Karpas-422 (cell line): ENCODE measurements at regions not wholly inside any gene's neighbourhood (a gene's known extent, or its start where the extent isn't known, plus 50 kb on each side); places are given as distances from the start of the nearest gene placed in this dataset.

ENCODE experiments used
- DNase-seq: peaks from one replicate; pipeline ENCODE4 v3.0.0-alpha.2; 2015
- H2AFZ ChIP-seq: fragments of 200-600 bp; sonication (generic); 2 replicates; pipeline ENCODE4 v1.6.1; 2014; ENCODE audit warnings: antibody characterized with exemption, low read length, mixed read lengths
- H3K27ac ChIP-seq: fragments of 200-600 bp; sonication (generic); 2 replicates; pipeline ENCODE4 v1.5.1; 2014; ENCODE audit warnings: mild to moderate bottlenecking, low read length, moderate library complexity
- H3K27me3 ChIP-seq: fragments of 200-600 bp; sonication (generic); 2 replicates; pipeline ENCODE4 v1.6.1; 2014; ENCODE audit warnings: low read length, mixed read lengths
- H3K36me3 ChIP-seq: fragments of 200-600 bp; sonication (generic); 2 replicates; pipeline ENCODE4 v1.6.1; 2014; ENCODE audit warnings: low read length, mixed read lengths; ENCODE audit not compliant: insufficient read depth
- H3K4me1 ChIP-seq: fragments of 200-600 bp; sonication (generic); 2 replicates; pipeline ENCODE4 v1.6.1; 2014; ENCODE audit warnings: mild to moderate bottlenecking, low read length, mixed read lengths
- H3K4me2 ChIP-seq: fragments of 200-600 bp; sonication (generic); 2 replicates; pipeline ENCODE4 v1.6.1; 2014; ENCODE audit warnings: low read length, low read depth, mild to moderate bottlenecking; ENCODE audit not compliant: poor library complexity, severe bottlenecking
- H3K4me3 ChIP-seq: fragments of 200-600 bp; sonication (generic); 2 replicates; pipeline ENCODE4 v1.5.1; 2014; ENCODE audit warnings: mild to moderate bottlenecking, antibody characterized with exemption, low read length, mixed read lengths
- H3K79me2 ChIP-seq: fragments of 200-600 bp; sonication (generic); 2 replicates; pipeline ENCODE4 v1.6.1; 2014; ENCODE audit warnings: mild to moderate bottlenecking, low read length, mixed read lengths
- H3K9ac ChIP-seq: fragments of 200-600 bp; sonication (generic); 2 replicates; pipeline ENCODE4 v1.6.0; 2014; ENCODE audit warnings: low read length
- H3K9me2 ChIP-seq: fragments of 200-600 bp; sonication (generic), shearing (Covaris generic); replicated peaks from 2 replicates; pipeline ENCODE4 v1.6.0; 2014; ENCODE audit warnings: mild to moderate bottlenecking, low read length, moderate library complexity; ENCODE audit not compliant: insufficient read depth
- H3K9me3 ChIP-seq: fragments of 300-700, 200-600 bp; sonication (generic); 2 replicates; pipeline ENCODE4 v1.6.1; 2014; ENCODE audit warnings: low read length, mixed read lengths
- H4K20me1 ChIP-seq: fragments of 200-600 bp; sonication (generic); 2 replicates; pipeline ENCODE4 v1.6.1; 2014; ENCODE audit warnings: mild to moderate bottlenecking, antibody characterized with exemption, low read length, low read depth; ENCODE audit not compliant: insufficient read depth

- Histone ChIP-seq H3K4me1 (peaks cover 21% of the 10 kb centered on the region), H3K79me2 (no peaks in the 10 kb centered on the region), H3K27me3 (no peaks in the 10 kb centered on the region; the same call in 1 of the 2 replicates), H2AFZ (no peak overlapping the region), H3K4me3 (no peak overlapping the region), H3K36me3 (no peaks in the 10 kb centered on the region), H3K9me2 (no peaks in the 10 kb centered on the region), H3K9ac (no peak overlapping the region), H3K4me2 (no peak overlapping the region), H3K9me3 (no peaks in the 10 kb centered on the region), H3K27ac (no peak overlapping the region), H4K20me1 (no peaks in the 10 kb centered on the region)
- no peak for DNase-seq
These were observed 412.2 kb upstream of the ZMIZ1 start for GRCh38 chr10:78656417-78657162.

DNA sequence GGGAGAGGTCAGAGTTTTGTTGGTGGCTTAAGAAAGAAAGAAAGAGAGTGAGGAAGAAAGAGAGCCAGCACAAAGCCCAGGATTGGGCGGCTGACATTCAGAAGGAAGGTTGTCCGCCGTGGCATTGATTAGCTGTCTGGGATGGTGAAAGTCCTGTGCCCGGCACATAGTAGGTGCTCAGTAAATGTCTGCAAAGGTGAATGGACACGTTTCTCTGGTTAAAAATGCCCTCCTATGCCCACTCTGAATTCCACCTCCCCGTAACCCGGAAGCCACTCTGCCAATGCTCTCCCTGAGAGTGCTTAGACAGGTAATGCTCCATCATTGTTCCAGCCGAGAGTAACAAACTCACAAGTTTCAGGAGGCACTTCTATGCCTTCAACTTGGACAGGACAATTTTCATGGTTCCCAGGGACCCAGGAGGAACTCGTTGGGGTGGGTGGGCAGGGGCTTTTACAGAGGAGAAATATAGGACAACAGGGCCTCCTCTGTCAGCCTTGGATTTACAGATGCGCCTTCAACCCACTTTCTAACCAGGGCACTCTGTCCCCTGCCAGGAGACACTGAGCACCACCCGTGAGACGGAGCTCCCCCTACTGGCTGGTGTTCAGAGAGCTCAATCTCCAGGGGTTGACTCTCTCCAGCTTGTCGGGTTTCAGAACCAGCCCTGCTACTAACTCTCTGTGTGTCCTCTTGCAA lies 411.5 kb upstream of the ZMIZ1 start:
- Histone ChIP-seq H3K9me3 (no peaks in the 10 kb centered on the region), H3K79me2 (no peaks in the 10 kb centered on the region), H4K20me1 (no peaks in the 10 kb centered on the region), H3K27me3 (no peaks in the 10 kb centered on the region; the same call in 1 of the 2 replicates), H3K27ac (no peak overlapping the region), H3K4me3 (no peak overlapping the region), H3K9ac (no peak overlapping the region), H2AFZ (no peak overlapping the region), H3K4me1 (peaks cover 21% of the 10 kb centered on the region), H3K4me2 (no peak overlapping the region), H3K9me2 (no peaks in the 10 kb centered on the region), H3K36me3 (no peaks in the 10 kb centered on the region)
- peak; percentile 91 for DNase-seq

DNA sequence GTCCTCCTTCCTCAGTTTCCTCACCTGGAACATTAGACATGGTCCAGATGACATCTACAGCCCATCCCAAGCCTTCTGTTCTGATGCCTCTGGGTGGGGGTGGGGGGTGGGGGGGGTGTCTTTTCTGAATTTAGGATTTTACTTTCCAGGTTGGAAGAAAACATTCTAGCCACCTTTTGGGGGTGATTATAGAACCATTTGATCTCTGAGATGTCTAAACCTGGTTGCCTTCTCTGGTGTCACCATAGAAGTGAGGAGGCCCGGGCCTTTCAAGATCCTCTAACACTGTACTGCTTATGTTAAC lies 411.0 kb upstream of the ZMIZ1 start:
- H2AFZ ChIP-seq: no peak overlapping the region
- H3K4me2 ChIP-seq: no peak overlapping the region
- DNase-seq: no peak
- H3K27ac ChIP-seq: no peak overlapping the region
- H3K9me3 ChIP-seq: no peaks in the 10 kb centered on the region
- no peak overlapping the region for H3K4me3 ChIP-seq
- peaks cover 21% of the 10 kb centered on the region for H3K4me1 ChIP-seq
- no peaks in the 10 kb centered on the region for H3K9me2 ChIP-seq
- no peaks in the 10 kb centered on the region; the same call in 1 of the 2 replicates for H3K27me3 ChIP-seq
- H4K20me1 ChIP-seq: no peaks in the 10 kb centered on the region
- no peaks in the 10 kb centered on the region for H3K36me3 ChIP-seq
- no peak overlapping the region for H3K9ac ChIP-seq
- H3K79me2 ChIP-seq: no peaks in the 10 kb centered on the region

DNA sequence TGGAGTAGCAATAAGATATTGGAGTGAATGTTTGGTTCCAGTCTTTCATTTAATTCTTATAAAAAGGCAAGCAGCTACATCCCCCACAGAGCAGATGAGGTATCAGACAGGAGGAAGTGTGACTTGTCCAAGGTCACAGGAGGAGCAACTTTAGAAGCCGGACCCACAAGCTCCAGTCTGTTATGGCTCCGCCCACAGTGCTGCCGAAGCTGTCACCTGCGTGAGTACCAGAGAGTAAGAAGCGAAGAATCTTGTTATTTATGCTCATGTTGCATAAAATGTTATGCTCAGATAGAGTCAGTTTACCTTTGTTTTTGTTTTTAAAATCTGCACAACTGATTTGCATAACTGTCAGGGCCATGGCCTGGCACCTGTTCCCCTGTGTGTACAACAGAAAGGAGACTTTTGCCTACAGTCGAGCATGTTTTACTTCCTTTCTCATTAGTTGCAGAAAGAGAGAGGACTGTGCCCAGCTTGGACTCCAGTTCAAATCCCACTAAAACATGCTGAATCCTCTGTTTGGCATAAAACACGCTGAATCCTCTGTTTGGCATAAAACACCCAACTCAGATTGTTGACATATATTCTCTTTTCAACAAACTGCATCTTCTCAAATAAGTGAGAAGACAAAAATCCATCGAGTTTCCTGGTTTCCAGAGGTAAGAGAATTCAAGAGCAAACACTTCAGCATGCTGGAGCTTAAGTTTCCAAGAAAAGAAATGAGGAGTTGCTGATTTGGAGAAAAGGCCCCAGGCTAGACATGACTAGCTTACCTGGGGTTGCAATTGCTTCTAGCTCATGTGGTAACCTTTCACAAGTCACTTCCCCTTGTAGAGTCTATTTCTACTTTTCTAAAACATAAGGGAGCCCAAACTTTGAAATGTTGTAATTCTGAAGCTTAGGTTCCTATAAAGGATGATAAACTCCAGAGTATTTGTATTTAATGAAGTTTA lies 409.8 kb upstream of the ZMIZ1 start:
- H3K9me3 ChIP-seq: peaks cover 2% of the 10 kb centered on the region; the same call in 1 of the 2 replicates
- no peaks in the 10 kb centered on the region for H3K9me2 ChIP-seq
- H3K27ac ChIP-seq: no peak overlapping the region
- no peaks in the 10 kb centered on the region; the same call in 1 of the 2 replicates for H3K27me3 ChIP-seq
- H2AFZ ChIP-seq: no peak overlapping the region
- DNase-seq: peak; percentile 53
- H3K9ac ChIP-seq: no peak overlapping the region
- peaks cover 21% of the 10 kb centered on the region for H3K4me1 ChIP-seq
- H3K4me2 ChIP-seq: peak overlapping the region; percentile 47
- no peaks in the 10 kb centered on the region for H4K20me1 ChIP-seq
- no peak overlapping the region; the same call in 1 of the 2 replicates for H3K4me3 ChIP-seq
- H3K36me3 ChIP-seq: no peaks in the 10 kb centered on the region
- H3K79me2 ChIP-seq: no peaks in the 10 kb centered on the region

DNA sequence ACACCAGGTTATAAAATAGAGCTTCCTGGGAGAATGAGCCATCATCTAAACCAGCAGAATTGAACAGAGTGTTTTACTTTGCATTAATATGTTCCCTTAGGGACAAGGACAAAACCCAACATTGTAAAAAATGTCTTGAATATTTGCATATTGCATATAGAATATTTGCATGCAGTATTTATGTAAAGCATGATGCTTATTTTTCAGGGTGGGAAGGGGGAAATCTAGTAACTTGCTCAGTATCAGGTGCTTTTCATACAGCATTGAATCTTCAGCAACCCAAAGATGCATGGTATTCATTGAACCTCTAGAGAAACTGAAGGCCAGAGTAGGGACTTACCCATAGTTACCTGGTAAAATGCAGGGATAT lies 409.2 kb upstream of the ZMIZ1 start:
- Histone ChIP-seq H3K27ac (no peak overlapping the region), H3K4me2 (peak overlapping the region; percentile 47), H3K36me3 (no peaks in the 10 kb centered on the region), H3K4me1 (peaks cover 21% of the 10 kb centered on the region), H3K79me2 (no peaks in the 10 kb centered on the region), H3K27me3 (peaks cover 3% of the 10 kb centered on the region; the same call in 1 of the 2 replicates), H2AFZ (no peak overlapping the region), H3K9me3 (peaks cover 8% of the 10 kb centered on the region), H3K9me2 (no peaks in the 10 kb centered on the region), H4K20me1 (no peaks in the 10 kb centered on the region), H3K9ac (no peak overlapping the region), H3K4me3 (no peak overlapping the region)
- DNase-seq: peak; percentile 38

- Histone ChIP-seq H3K9me3 (peaks cover 10% of the 10 kb centered on the region), H3K27me3 (peaks cover 7% of the 10 kb centered on the region; the same call in 1 of the 2 replicates)
These were observed 408.2 kb upstream of the ZMIZ1 start for GRCh38 chr10:78660446-78661106.

GRCh38 chr10:78663721-78664120 lies 405.0 kb upstream of the ZMIZ1 start:
- H4K20me1 ChIP-seq: no peaks in the 10 kb centered on the region
- H3K4me3 ChIP-seq: no peak overlapping the region
- peak; percentile 17 for DNase-seq
- H3K4me1 ChIP-seq: peaks cover 13% of the 10 kb centered on the region
- H3K27me3 ChIP-seq: peaks cover 7% of the 10 kb centered on the region; the same call in 1 of the 2 replicates
- H3K9me3 ChIP-seq: peaks cover 10% of the 10 kb centered on the region
- no peak overlapping the region for H2AFZ ChIP-seq
- H3K79me2 ChIP-seq: no peaks in the 10 kb centered on the region
- H3K9me2 ChIP-seq: no peaks in the 10 kb centered on the region
- H3K27ac ChIP-seq: no peak overlapping the region
- no peak overlapping the region for H3K9ac ChIP-seq
- H3K36me3 ChIP-seq: no peaks in the 10 kb centered on the region
- no peak overlapping the region for H3K4me2 ChIP-seq

More at GRCh38 chr10:78660446-78661106, 408.2 kb upstream of the ZMIZ1 start:
- H3K4me1 ChIP-seq: peaks cover 21% of the 10 kb centered on the region
- no peak overlapping the region for H3K4me2 ChIP-seq
- no peak overlapping the region for H3K27ac ChIP-seq
- no peaks in the 10 kb centered on the region for H3K9me2 ChIP-seq
- no peaks in the 10 kb centered on the region for H3K36me3 ChIP-seq
- no peak for DNase-seq
- H3K79me2 ChIP-seq: no peaks in the 10 kb centered on the region
- H4K20me1 ChIP-seq: no peaks in the 10 kb centered on the region
- H2AFZ ChIP-seq: no peak overlapping the region
- H3K4me3 ChIP-seq: no peak overlapping the region
- no peak overlapping the region for H3K9ac ChIP-seq
